Testis (tissue), 2 donors: ENCODE measurements at regions not wholly inside any gene's neighbourhood (a gene's known extent, or its start where the extent isn't known, plus 50 kb on each side); places are given as distances from the start of the nearest gene placed in this dataset.

Experiments used
- POLR2A ChIP-seq: fragments of 450-650 bp; IDR thresholded peaks from one replicate; pipeline ENCODE4 v1.6.1; 2017; ENCODE audit warnings: antibody characterized with exemption, mild to moderate bottlenecking, moderate library complexity
- TF ChIP-seq, protein P1 (sequence below), 3 experiments: fragments of 450-650 bp in 2 of 3; fragments of 200-600 bp in 1 of 3; sonication (generic) in 1 of 3; IDR thresholded peaks; one replicate each; pipeline ENCODE4 v1.5.1; 2016 to 2019; ENCODE audit warnings: antibody characterized with exemption in 3 of 3, mild to moderate bottlenecking in 2 of 3, moderate library complexity in 1 of 3

DNA sequence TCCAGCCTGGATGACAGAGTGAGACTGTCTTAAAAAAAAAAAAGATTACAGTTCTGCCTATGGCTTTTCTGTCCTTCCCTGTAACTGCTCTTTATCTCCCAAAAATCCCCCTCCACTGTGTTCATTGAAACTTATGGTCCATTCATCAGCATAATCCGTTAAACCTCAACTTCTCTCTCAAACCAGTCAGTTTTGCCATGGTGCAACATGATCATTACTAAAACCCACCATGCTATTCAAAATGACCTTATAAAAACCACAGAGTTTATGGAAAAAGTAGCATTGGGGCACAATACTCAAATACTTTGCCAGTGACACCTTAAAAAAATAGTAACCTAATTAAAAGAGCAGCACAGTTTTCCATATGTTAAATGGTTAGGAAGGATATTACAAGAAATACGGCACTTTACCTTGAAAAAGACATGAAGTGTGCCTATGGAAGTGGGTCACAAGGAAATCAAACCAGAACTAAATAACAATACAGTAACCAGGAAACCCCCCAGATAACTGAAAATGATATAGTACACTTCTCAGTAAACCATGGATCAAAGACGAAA, 74.0 kb upstream of the ST8SIA6 start:
- TF ChIP-seq, protein P1, sequence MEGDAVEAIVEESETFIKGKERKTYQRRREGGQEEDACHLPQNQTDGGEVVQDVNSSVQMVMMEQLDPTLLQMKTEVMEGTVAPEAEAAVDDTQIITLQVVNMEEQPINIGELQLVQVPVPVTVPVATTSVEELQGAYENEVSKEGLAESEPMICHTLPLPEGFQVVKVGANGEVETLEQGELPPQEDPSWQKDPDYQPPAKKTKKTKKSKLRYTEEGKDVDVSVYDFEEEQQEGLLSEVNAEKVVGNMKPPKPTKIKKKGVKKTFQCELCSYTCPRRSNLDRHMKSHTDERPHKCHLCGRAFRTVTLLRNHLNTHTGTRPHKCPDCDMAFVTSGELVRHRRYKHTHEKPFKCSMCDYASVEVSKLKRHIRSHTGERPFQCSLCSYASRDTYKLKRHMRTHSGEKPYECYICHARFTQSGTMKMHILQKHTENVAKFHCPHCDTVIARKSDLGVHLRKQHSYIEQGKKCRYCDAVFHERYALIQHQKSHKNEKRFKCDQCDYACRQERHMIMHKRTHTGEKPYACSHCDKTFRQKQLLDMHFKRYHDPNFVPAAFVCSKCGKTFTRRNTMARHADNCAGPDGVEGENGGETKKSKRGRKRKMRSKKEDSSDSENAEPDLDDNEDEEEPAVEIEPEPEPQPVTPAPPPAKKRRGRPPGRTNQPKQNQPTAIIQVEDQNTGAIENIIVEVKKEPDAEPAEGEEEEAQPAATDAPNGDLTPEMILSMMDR (IDR thresholded peaks at IDR 0.05): no peak
- no peak for TF ChIP-seq POLR2A
